Caco-2 (cell line): ENCODE measurements at regions not wholly inside any gene's neighbourhood (a gene's known extent, or its start where the extent isn't known, plus 50 kb on each side); places are given as distances from the start of the nearest gene placed in this dataset.

Experiments
- BruUV-seq: library from RNA; stranded (reverse); fragments of 400-500 nt; replicated peaks from 2 replicates; lab custom pipeline; 2021; lab: Mats Ljungman, UMichigan
- CTCF ChIA-PET: fragments of 300-600 bp; sonication (Branson Sonifier 250); formaldehyde crosslinking; loops from one replicate; lab custom pipeline; 2022; ENCODE audit warnings: antibody characterized with exemption; lab: Charles Lee
- POLR2A ChIA-PET: fragments of 300-600 bp; sonication (Branson Sonifier 250); formaldehyde crosslinking; loops from one replicate; lab custom pipeline; 2022; ENCODE audit warnings: antibody characterized with exemption; lab: Charles Lee
- DNase-seq, 2 experiments: peaks; one replicate each; pipeline versions ENCODE4 v3.0.0 to v3.0.0-alpha.2; 2020 to 2022
- H3K27me3 ChIP-seq: replicated peaks from 2 replicates; pipeline ENCODE4 v1.6.0; 2011; ENCODE audit warnings: low read length; ENCODE audit not compliant: control insufficient read depth, insufficient read depth
- H3K36me3 ChIP-seq: 2 replicates; pipeline ENCODE4 v1.5.1; 2011; ENCODE audit warnings: low read length; ENCODE audit not compliant: control insufficient read depth, insufficient read depth
- H3K4me1 ChIP-seq: fragments of 250-450 bp; sonication (Bioruptor Pico); 2 replicates; pipeline ENCODE4 v1.5.1; 2020; ENCODE audit warnings: mild to moderate bottlenecking
- H3K4me3 ChIP-seq: 2 replicates; pipeline ENCODE4 v1.5.1; 2011; ENCODE audit warnings: low read depth, mild to moderate bottlenecking, control low read depth, low read length
- H3K9me3 ChIP-seq: fragments of 250-450 bp; sonication (Bioruptor Pico); 2 replicates; pipeline ENCODE4 v1.5.1; 2020; ENCODE audit warnings: mild to moderate bottlenecking, moderate library complexity
- H3K27ac Mint-ChIP-seq: one replicate; pipeline ENCODE4 v1.8.0; 2022; ENCODE audit warnings: mixed read lengths; ENCODE audit not compliant: unreplicated experiment
- H3K27me3 Mint-ChIP-seq: one replicate; pipeline ENCODE4 v1.8.0; 2022; ENCODE audit warnings: mixed read lengths; ENCODE audit not compliant: insufficient read depth, unreplicated experiment
- H3K36me3 Mint-ChIP-seq: one replicate; pipeline ENCODE4 v1.8.0; 2022; ENCODE audit warnings: mild to moderate bottlenecking, mixed read lengths; ENCODE audit not compliant: insufficient read depth, unreplicated experiment
- H3K4me1 Mint-ChIP-seq: one replicate; pipeline ENCODE4 v1.8.0; 2022; ENCODE audit warnings: low read depth, mixed read lengths; ENCODE audit not compliant: unreplicated experiment
- H3K4me3 Mint-ChIP-seq: one replicate; pipeline ENCODE4 v1.8.0; 2022; ENCODE audit warnings: mild to moderate bottlenecking, moderate library complexity, mixed read lengths; ENCODE audit not compliant: unreplicated experiment
- H3K9me3 Mint-ChIP-seq: one replicate; pipeline ENCODE4 v1.8.0; 2022; ENCODE audit warnings: mixed read lengths; ENCODE audit not compliant: unreplicated experiment
- CTCF ChIP-seq, 2 experiments: fragments of 200-600 bp in 1 of 2; IDR thresholded peaks; 1 replicate in 1 of 2; 2 replicates in 1 of 2; pipeline versions ENCODE4 v1.5.1 to v1.8.0; 2011 to 2022; ENCODE audit warnings: antibody characterized with exemption in 1 of 2, control low read depth in 1 of 2, inconsistent platforms in 1 of 2, low read depth in 1 of 2, low read length in 1 of 2, mild to moderate bottlenecking in 1 of 2, moderate library complexity in 1 of 2; ENCODE audit not compliant: insufficient read depth in 1 of 2, severe bottlenecking in 1 of 2, unreplicated experiment in 1 of 2
- intact Hi-C: fragments of 100-400 bp; cut with micrococcal nuclease; formaldehyde crosslinking; loops from one replicate; pipeline ENCODE4 v1.10.0; 2022; ENCODE audit not compliant: unreplicated experiment

GRCh38 chrX:13142891-13143290, 98.5 kb upstream of the FAM9C start:
- H3K4me3 Mint-ChIP-seq = no peak overlapping the region
- TF ChIP-seq CTCF (IDR thresholded peaks at IDR 0.05; ENCODE audit: insufficient read depth in 1 of 2, low read depth in 1 of 2, low read length in 1 of 2, severe bottlenecking in 1 of 2, unreplicated experiment in 1 of 2) = no peak
- peaks cover 27% of the 10 kb centered on the region for H3K9me3 Mint-ChIP-seq
- intact Hi-C loops = no loop called here
- ChIA-PET POLR2A (no interaction called here), CTCF (no interaction called here)
- no TSS peak for BruUV-seq
- Histone ChIP-seq H3K27me3 (no peaks in the 10 kb centered on the region), H3K4me3 (no peak overlapping the region), H3K36me3 (no peaks in the 10 kb centered on the region), H3K9me3 (no peaks in the 10 kb centered on the region), H3K4me1 (no peaks in the 10 kb centered on the region)
- no peaks in the 10 kb centered on the region for H3K4me1 Mint-ChIP-seq
- no peak for DNase-seq
- H3K27ac Mint-ChIP-seq = no peak overlapping the region
- H3K36me3 Mint-ChIP-seq = no peaks in the 10 kb centered on the region
- H3K27me3 Mint-ChIP-seq = no peaks in the 10 kb centered on the region

- POLR2A ChIA-PET = no interaction called here
- DNase-seq = no peak
- Histone ChIP-seq H3K4me3 (no peak overlapping the region), H3K27me3 (no peaks in the 10 kb centered on the region), H3K36me3 (no peaks in the 10 kb centered on the region), H3K9me3 (no peaks in the 10 kb centered on the region), H3K4me1 (no peaks in the 10 kb centered on the region)
- peaks cover 5% of the 10 kb centered on the region for H3K9me3 Mint-ChIP-seq
- intact Hi-C loops = no loop called here
- no peak for TF ChIP-seq CTCF (IDR thresholded peaks at IDR 0.05; ENCODE audit: insufficient read depth in 1 of 2, low read depth in 1 of 2, low read length in 1 of 2, severe bottlenecking in 1 of 2, unreplicated experiment in 1 of 2)
- BruUV-seq = no TSS peak
- CTCF ChIA-PET = no interaction called here
- H3K4me3 Mint-ChIP-seq = no peak overlapping the region
- H3K4me1 Mint-ChIP-seq = no peaks in the 10 kb centered on the region
- no peaks in the 10 kb centered on the region for H3K27me3 Mint-ChIP-seq
- no peaks in the 10 kb centered on the region for H3K36me3 Mint-ChIP-seq
- no peak overlapping the region for H3K27ac Mint-ChIP-seq
These were observed 95.6 kb upstream of the FAM9C start for GRCh38 chrX:13140007-13140406.

GRCh38 chrX:13131396-13132137, 87.1 kb upstream of the FAM9C start:
- no peak for TF ChIP-seq CTCF (IDR thresholded peaks at IDR 0.05; ENCODE audit: insufficient read depth in 1 of 2, low read depth in 1 of 2, low read length in 1 of 2, severe bottlenecking in 1 of 2, unreplicated experiment in 1 of 2)
- Histone ChIP-seq H3K27me3 (no peaks in the 10 kb centered on the region), H3K36me3 (no peaks in the 10 kb centered on the region), H3K9me3 (no peaks in the 10 kb centered on the region), H3K4me3 (no peak overlapping the region), H3K4me1 (no peaks in the 10 kb centered on the region)
- DNase-seq = no peak
- no peaks in the 10 kb centered on the region for H3K9me3 Mint-ChIP-seq
- CTCF ChIA-PET = no interaction called here
- no peaks in the 10 kb centered on the region for H3K4me1 Mint-ChIP-seq
- intact Hi-C loops = no loop called here
- H3K27ac Mint-ChIP-seq = no peak overlapping the region
- no peak overlapping the region for H3K4me3 Mint-ChIP-seq
- no peaks in the 10 kb centered on the region for H3K36me3 Mint-ChIP-seq
- POLR2A ChIA-PET = no interaction called here
- BruUV-seq = no TSS peak
- H3K27me3 Mint-ChIP-seq = no peaks in the 10 kb centered on the region
